Endothelial cell (in vitro differentiated cells): ENCODE measurements at regions not wholly inside any gene's neighbourhood (a gene's known extent, or its start where the extent isn't known, plus 50 kb on each side); places are given as distances from the start of the nearest gene placed in this dataset.
A peak's percentile ranks its signal among the peaks of the same experiment; 100 is the strongest.

ENCODE experiments used
- DNase-seq: peaks from one replicate; pipeline ENCODE4 v3.0.0; 2021; ENCODE audit warnings: low spot score
- H3K27ac Mint-ChIP-seq: one replicate; pipeline ENCODE4 v1.8.0; 2021; ENCODE audit warnings: mixed read lengths, inconsistent platforms; ENCODE audit not compliant: unreplicated experiment
- H3K27me3 Mint-ChIP-seq: one replicate; pipeline ENCODE4 v1.8.0; 2021; ENCODE audit warnings: mild to moderate bottlenecking, moderate library complexity, mixed read lengths, inconsistent platforms; ENCODE audit not compliant: unreplicated experiment
- H3K36me3 Mint-ChIP-seq: one replicate; pipeline ENCODE4 v1.8.0; 2021; ENCODE audit warnings: mild to moderate bottlenecking, low read depth, mixed read lengths, inconsistent platforms; ENCODE audit not compliant: unreplicated experiment
- H3K4me1 Mint-ChIP-seq: one replicate; pipeline ENCODE4 v1.8.0; 2021; ENCODE audit warnings: mild to moderate bottlenecking, mixed read lengths, inconsistent platforms; ENCODE audit not compliant: unreplicated experiment
- H3K4me3 Mint-ChIP-seq: one replicate; pipeline ENCODE4 v1.8.0; 2021; ENCODE audit warnings: mild to moderate bottlenecking, mixed read lengths, inconsistent platforms; ENCODE audit not compliant: unreplicated experiment
- H3K9me3 Mint-ChIP-seq: one replicate; pipeline ENCODE4 v1.8.0; 2021; ENCODE audit warnings: mixed read lengths, inconsistent platforms; ENCODE audit not compliant: unreplicated experiment
- TF ChIP-seq, protein P1 (sequence below): fragments of 200-600 bp; sonication (generic); IDR thresholded peaks from one replicate; pipeline ENCODE4 v1.5.0; 2021; ENCODE audit warnings: antibody characterized with exemption; ENCODE audit not compliant: unreplicated experiment

DNA sequence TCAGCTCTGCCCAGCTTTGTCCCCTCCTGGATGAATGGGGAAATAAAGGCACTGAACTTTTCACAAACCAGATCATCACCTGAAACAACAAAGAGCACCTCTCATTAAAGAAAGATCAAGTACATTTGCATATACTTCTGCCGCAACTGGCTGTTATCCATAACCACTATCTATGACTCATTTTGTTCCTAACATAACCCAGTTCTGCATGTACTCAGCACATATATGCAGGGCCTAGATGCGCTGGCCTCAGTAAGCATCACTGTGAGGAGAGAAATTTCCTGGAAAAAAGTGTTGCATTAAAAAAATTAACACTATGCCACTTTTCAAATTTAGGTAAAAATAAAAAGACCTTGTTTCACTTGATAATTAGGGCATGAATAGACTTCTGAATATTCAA is 1718.4 kb downstream of the TP53TG3F start:
- H3K4me1 Mint-ChIP-seq, result no peaks in the 10 kb centered on the region

DNA sequence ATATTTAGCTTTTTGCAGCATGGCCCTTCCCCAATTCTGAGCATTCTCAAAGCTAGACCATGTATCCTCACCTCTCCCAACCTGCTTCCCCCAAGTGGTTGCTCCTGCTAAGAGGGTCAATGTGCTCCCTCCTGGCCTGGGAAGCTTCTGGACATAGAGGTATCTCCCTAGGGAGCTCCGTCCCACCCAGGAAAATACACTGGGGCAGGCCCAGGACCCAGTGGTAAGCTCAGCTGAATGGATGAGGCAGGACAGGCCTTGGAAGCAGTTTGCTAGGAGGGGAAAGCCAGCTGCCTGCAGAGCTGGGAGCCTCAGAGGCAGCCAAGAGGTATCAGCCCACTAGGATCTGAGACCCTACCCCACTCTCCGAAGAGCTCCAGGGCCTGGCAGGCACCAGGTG is 1721.6 kb downstream of the TP53TG3F start:
- Mint-ChIP-seq H3K27me3 (peaks cover 20% of the 10 kb centered on the region), H3K9me3 (peaks cover 41% of the 10 kb centered on the region), H3K27ac (no peak overlapping the region), H3K4me1 (no peaks in the 10 kb centered on the region), H3K36me3 (peaks cover 10% of the 10 kb centered on the region), H3K4me3 (no peak overlapping the region)
- TF ChIP-seq, protein P1, sequence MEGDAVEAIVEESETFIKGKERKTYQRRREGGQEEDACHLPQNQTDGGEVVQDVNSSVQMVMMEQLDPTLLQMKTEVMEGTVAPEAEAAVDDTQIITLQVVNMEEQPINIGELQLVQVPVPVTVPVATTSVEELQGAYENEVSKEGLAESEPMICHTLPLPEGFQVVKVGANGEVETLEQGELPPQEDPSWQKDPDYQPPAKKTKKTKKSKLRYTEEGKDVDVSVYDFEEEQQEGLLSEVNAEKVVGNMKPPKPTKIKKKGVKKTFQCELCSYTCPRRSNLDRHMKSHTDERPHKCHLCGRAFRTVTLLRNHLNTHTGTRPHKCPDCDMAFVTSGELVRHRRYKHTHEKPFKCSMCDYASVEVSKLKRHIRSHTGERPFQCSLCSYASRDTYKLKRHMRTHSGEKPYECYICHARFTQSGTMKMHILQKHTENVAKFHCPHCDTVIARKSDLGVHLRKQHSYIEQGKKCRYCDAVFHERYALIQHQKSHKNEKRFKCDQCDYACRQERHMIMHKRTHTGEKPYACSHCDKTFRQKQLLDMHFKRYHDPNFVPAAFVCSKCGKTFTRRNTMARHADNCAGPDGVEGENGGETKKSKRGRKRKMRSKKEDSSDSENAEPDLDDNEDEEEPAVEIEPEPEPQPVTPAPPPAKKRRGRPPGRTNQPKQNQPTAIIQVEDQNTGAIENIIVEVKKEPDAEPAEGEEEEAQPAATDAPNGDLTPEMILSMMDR, result no peak
- DNase-seq, result no peak

More for the DNA sequence above, 1718.4 kb downstream of the TP53TG3F start:
- H3K9me3 Mint-ChIP-seq, result peaks cover 34% of the 10 kb centered on the region
- peaks cover 5% of the 10 kb centered on the region for H3K36me3 Mint-ChIP-seq
- no peak overlapping the region for H3K4me3 Mint-ChIP-seq
- H3K27ac Mint-ChIP-seq, result no peak overlapping the region
- H3K27me3 Mint-ChIP-seq, result peaks cover 12% of the 10 kb centered on the region
- DNase-seq, result no peak
- TF ChIP-seq, protein P1, result no peak

- Mint-ChIP-seq H3K27ac (peak overlapping the region; percentile 8), H3K36me3 (peaks cover 11% of the 10 kb centered on the region), H3K27me3 (peaks cover 21% of the 10 kb centered on the region), H3K9me3 (peaks cover 44% of the 10 kb centered on the region), H3K4me3 (no peak overlapping the region), H3K4me1 (no peaks in the 10 kb centered on the region)
- no peak for DNase-seq
- TF ChIP-seq, protein P1, result no peak
Measured at GRCh38 chr16:35181422-35182030, 1722.1 kb downstream of the TP53TG3F start.

DNA sequence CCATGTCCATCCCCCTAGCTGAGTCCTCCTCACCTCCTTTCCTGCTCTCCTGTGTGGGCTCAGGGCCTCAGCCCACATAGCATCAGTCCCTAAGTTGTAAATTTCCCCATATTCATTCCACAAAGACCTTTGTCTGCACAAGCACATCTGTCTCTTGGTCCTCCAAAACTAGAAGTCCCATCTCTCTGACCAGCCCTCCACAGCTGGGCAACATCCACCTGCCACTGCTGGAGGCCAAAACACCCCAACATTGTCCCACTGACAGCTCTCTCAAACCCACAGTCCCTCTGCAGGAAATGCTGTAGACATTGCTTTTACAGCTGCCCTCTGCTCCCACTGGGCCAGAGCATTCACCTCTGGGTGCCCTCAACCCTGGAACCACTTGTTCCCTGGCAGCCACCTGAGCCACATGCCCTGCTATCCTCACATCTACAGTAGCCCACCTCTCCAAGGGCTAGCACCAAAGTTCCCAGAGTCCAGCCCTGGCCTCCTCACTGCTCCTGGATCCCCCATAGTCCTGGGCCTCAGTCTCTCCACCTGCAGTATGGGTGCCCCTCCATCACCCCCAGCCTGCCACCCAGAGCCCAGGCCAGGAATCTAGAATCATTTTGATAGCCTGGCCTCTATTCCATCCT is 1722.7 kb downstream of the TP53TG3F start:
- Mint-ChIP-seq H3K9me3 (peaks cover 44% of the 10 kb centered on the region), H3K27me3 (peaks cover 20% of the 10 kb centered on the region), H3K4me1 (no peaks in the 10 kb centered on the region)

More for the DNA sequence above, 1722.7 kb downstream of the TP53TG3F start:
- peaks cover 15% of the 10 kb centered on the region for H3K36me3 Mint-ChIP-seq
- no peak for DNase-seq
- peak overlapping the region; percentile 8 for H3K27ac Mint-ChIP-seq
- H3K4me3 Mint-ChIP-seq, result no peak overlapping the region
- TF ChIP-seq, protein P1, result no peak
